ENCODE measurements at regions not wholly inside any gene's neighbourhood (a gene's known extent, or its start where the extent isn't known, plus 50 kb on each side); places are given as distances from the start of the nearest gene placed in this dataset.

DNA sequence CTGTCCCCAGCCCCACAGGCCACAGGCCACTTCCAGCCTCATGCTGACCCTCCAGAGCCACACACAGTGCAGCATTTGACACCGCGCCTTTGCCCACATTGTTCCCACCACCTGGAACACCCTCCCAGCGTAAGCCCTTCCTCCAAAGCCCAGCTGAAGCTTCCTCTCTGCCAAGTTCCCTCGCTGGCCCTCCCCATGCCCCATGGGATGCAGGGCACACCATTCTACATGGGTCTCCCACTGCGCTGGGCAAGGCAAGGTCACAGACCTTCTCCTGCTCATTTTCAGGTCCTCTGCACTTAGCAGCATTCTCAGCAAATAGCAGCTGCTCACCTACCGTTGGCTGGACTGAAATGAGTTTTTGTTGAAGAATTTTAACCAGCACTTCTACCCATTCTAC is 455.5 kb downstream of the EIPR1 start:
- no peak for ATAC-seq (ENCODE audit: low read depth)
- no peaks in the 10 kb centered on the region for H3K36me3 Mint-ChIP-seq (ENCODE audit: low read depth)
- TF ChIP-seq CTCF (IDR thresholded peaks at IDR 0.05): no peak
- H3K4me3 Mint-ChIP-seq: no peak overlapping the region
- H3K27ac Mint-ChIP-seq: no peak overlapping the region
- no peak for DNase-seq
- ChIA-PET POLR2A (no interaction called here), CTCF (no interaction called here)
- H3K4me1 Mint-ChIP-seq: no peaks in the 10 kb centered on the region
- no peaks in the 10 kb centered on the region for H3K9me3 Mint-ChIP-seq
- intact Hi-C loops (cut with micrococcal nuclease): no loop called here
- no peaks in the 10 kb centered on the region for H3K27me3 Mint-ChIP-seq

GRCh38 chr2:2921011-2921720 is 456.5 kb downstream of the EIPR1 start:
- Mint-ChIP-seq H3K9me3 (no peaks in the 10 kb centered on the region), H3K4me3 (no peak overlapping the region), H3K4me1 (no peaks in the 10 kb centered on the region), H3K27me3 (no peaks in the 10 kb centered on the region), H3K27ac (no peak overlapping the region), H3K36me3 (ENCODE audit: low read depth) (no peaks in the 10 kb centered on the region)
- ATAC-seq (ENCODE audit: low read depth): no peak
- POLR2A ChIA-PET: no interaction called here
- DNase-seq: no peak
- intact Hi-C loops (cut with micrococcal nuclease): no loop called here
- CTCF ChIA-PET: no interaction called here
- no peak for TF ChIP-seq CTCF (IDR thresholded peaks at IDR 0.05)

DNA sequence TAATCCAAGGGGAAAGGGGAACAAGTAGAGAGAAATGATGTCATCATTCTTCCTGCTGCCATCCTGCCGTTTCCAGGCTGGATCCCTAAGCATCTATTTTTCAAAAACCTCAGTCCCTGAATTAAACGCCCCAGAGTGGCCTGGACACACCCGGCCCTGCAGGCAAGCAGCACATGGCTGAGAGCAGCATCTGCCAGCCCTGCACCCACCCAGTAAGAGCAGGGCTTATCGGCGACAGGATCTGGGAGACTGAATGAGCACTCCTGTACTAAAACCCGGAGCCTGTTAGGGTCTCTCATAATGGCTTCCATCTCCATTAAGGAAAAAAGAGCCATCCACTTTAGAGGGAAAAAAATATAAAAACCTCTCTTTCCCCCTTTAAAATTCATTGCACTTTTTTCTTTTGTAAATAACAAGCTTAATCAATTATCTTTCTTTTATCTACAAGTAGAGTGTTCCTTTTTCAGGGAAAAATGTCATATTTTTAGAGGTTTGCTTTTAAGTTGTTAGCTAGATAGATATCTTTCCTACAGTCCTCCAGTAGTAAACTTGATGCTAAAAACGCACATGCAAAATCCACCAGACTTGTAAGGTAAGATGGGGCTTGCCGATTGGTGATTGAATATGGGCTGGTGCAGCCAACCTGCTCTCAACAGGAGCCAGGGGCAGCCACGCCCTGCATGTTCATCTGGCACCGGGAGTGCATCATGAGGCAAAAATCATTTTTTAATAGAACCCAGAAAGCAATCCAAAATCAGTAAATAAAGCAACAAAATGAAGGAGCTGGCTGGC is 457.8 kb downstream of the EIPR1 start:
- Mint-ChIP-seq H3K27ac (no peak overlapping the region), H3K4me1 (no peaks in the 10 kb centered on the region), H3K9me3 (peaks cover 5% of the 10 kb centered on the region), H3K4me3 (no peak overlapping the region), H3K27me3 (no peaks in the 10 kb centered on the region), H3K36me3 (ENCODE audit: low read depth) (no peaks in the 10 kb centered on the region)
- DNase-seq: no peak
- no peak for ATAC-seq (ENCODE audit: low read depth)
- ChIA-PET CTCF (no interaction called here), POLR2A (no interaction called here)
- intact Hi-C loops (cut with micrococcal nuclease): no loop called here
- TF ChIP-seq CTCF (IDR thresholded peaks at IDR 0.05): no peak

GRCh38 chr2:2919026-2919425 is 458.6 kb downstream of the EIPR1 start:
- intact Hi-C loops (cut with micrococcal nuclease): no loop called here
- no peak overlapping the region for H3K27ac Mint-ChIP-seq
- ATAC-seq (ENCODE audit: low read depth) (no peak), DNase-seq (no peak)
- H3K27me3 Mint-ChIP-seq: no peaks in the 10 kb centered on the region
- H3K4me1 Mint-ChIP-seq: no peaks in the 10 kb centered on the region
- POLR2A ChIA-PET: no interaction called here
- CTCF ChIA-PET: no interaction called here
- peaks cover 5% of the 10 kb centered on the region for H3K9me3 Mint-ChIP-seq
- no peak for TF ChIP-seq CTCF (IDR thresholded peaks at IDR 0.05)
- H3K4me3 Mint-ChIP-seq: no peak overlapping the region
- no peaks in the 10 kb centered on the region for H3K36me3 Mint-ChIP-seq (ENCODE audit: low read depth)

GRCh38 chr2:2916621-2917020 is 461.0 kb downstream of the EIPR1 start:
- Mint-ChIP-seq H3K4me1 (no peaks in the 10 kb centered on the region), H3K4me3 (no peak overlapping the region), H3K36me3 (ENCODE audit: low read depth) (no peaks in the 10 kb centered on the region), H3K9me3 (peaks cover 5% of the 10 kb centered on the region), H3K27ac (no peak overlapping the region), H3K27me3 (no peaks in the 10 kb centered on the region)
- ChIA-PET CTCF (no interaction called here), POLR2A (no interaction called here)
- DNase-seq: no peak
- no peak for ATAC-seq (ENCODE audit: low read depth)
- no peak for TF ChIP-seq CTCF (IDR thresholded peaks at IDR 0.05)
- intact Hi-C loops (cut with micrococcal nuclease): no loop called here
